Endothelial cell of umbilical vein (primary cell): ENCODE measurements at regions not wholly inside any gene's neighbourhood (a gene's known extent, or its start where the extent isn't known, plus 50 kb on each side); places are given as distances from the start of the nearest gene placed in this dataset.

Experiments
- BruUV-seq: library from RNA; stranded (reverse); fragments of 400-500 nt; replicated peaks from 2 replicates; lab custom pipeline; 2021; lab: Mats Ljungman, UMichigan
- CTCF ChIA-PET: fragments of 300-600, 350-600 bp; sonication (Branson Sonifier 250); formaldehyde crosslinking; loops from one replicate; lab custom pipeline; 2021; ENCODE audit warnings: antibody characterized with exemption, inconsistent platforms; lab: Charles Lee
- POLR2A ChIA-PET: fragments of 300-600, 350-600 bp; sonication (Branson Sonifier 250); formaldehyde crosslinking; loops from one replicate; lab custom pipeline; 2021; ENCODE audit warnings: antibody characterized with exemption, inconsistent platforms; lab: Charles Lee
- DNase-seq: peaks from one replicate; pipeline ENCODE4 v3.0.0-alpha.2; 2011; ENCODE audit warnings: low read depth, low spot score
- FAIRE-seq: peaks from 2 replicates; lab custom pipeline; 2011; peaks lifted over from hg19 to GRCh38; lab: Jason Lieb, UNC
- H2AFZ ChIP-seq: 2 replicates; pipeline ENCODE4 v1.6.0; 2012; ENCODE audit warnings: low read depth, low read length, control low read depth, inconsistent platforms
- H3K27ac ChIP-seq: 2 replicates; pipeline ENCODE4 v1.5.1; 2011; ENCODE audit warnings: low read depth, mild to moderate bottlenecking, control low read depth, low read length, moderate library complexity; ENCODE audit not compliant: insufficient read depth
- H3K27me3 ChIP-seq, 2 experiments: 2 replicates each; pipeline versions ENCODE4 v1.6.0 to v1.6.1; 2011; ENCODE audit warnings: low read length in 2 of 2, mixed read lengths in 1 of 2; ENCODE audit not compliant: control insufficient read depth in 2 of 2, insufficient read depth in 2 of 2
- H3K36me3 ChIP-seq, 2 experiments: 2 replicates in 1 of 2; 3 replicates in 1 of 2; pipeline ENCODE4 v1.5.1; 2011; ENCODE audit warnings: low read length in 2 of 2, mild to moderate bottlenecking in 1 of 2, moderate library complexity in 1 of 2; ENCODE audit not compliant: control insufficient read depth in 2 of 2, insufficient read depth in 2 of 2; ENCODE audit errors: extremely low read depth in 1 of 2
- H3K4me1 ChIP-seq: 3 replicates; pipeline ENCODE4 v1.5.1; 2011; ENCODE audit warnings: mild to moderate bottlenecking, low read length; ENCODE audit not compliant: control insufficient read depth, insufficient read depth; ENCODE audit errors: extremely low read depth
- H3K4me2 ChIP-seq: 2 replicates; pipeline ENCODE4 v1.6.1; 2011; ENCODE audit warnings: low read length, control low read depth, mixed read lengths; ENCODE audit not compliant: insufficient read depth
- H3K4me3 ChIP-seq, 3 experiments: fragments of 200-600 bp in 1 of 3; sonication (generic), shearing (Covaris generic) in 1 of 3; replicated peaks in 1 of 3; 2 replicates each; pipeline ENCODE4 v1.5.1; 2011 to 2016; ENCODE audit warnings: control low read depth in 3 of 3, low read length in 3 of 3, mild to moderate bottlenecking in 2 of 3, inconsistent platforms in 1 of 3, low read depth in 1 of 3, moderate library complexity in 1 of 3; ENCODE audit not compliant: insufficient read depth in 1 of 3
- H3K79me2 ChIP-seq: 2 replicates; pipeline ENCODE4 v1.6.0; 2012; ENCODE audit warnings: low read length, inconsistent platforms; ENCODE audit not compliant: control insufficient read depth, insufficient read depth
- H3K9ac ChIP-seq: replicated peaks from 2 replicates; pipeline ENCODE3; 2011; ENCODE audit warnings: low read length, control low read depth; ENCODE audit not compliant: insufficient read depth; ENCODE audit errors: extremely low read depth
- H3K9me1 ChIP-seq: replicated peaks from 3 replicates; pipeline ENCODE4 v1.6.0; 2011; ENCODE audit warnings: mild to moderate bottlenecking, low read length; ENCODE audit not compliant: control insufficient read depth, insufficient read depth; ENCODE audit errors: extremely low read depth
- H3K9me3 ChIP-seq: replicated peaks from 2 replicates; pipeline ENCODE4 v1.5.1; 2012; ENCODE audit warnings: low read length, inconsistent platforms; ENCODE audit not compliant: control insufficient read depth, insufficient read depth
- H4K20me1 ChIP-seq: replicated peaks from 2 replicates; pipeline ENCODE3; 2011; ENCODE audit warnings: mild to moderate bottlenecking, low read length; ENCODE audit not compliant: control insufficient read depth, insufficient read depth; ENCODE audit errors: extremely low read depth
- EZH2 ChIP-seq: IDR thresholded peaks from 2 replicates; pipeline ENCODE4 v1.6.1; 2012; ENCODE audit warnings: borderline replicate concordance, low read depth, mild to moderate bottlenecking, moderate library complexity, low read length, inconsistent platforms; ENCODE audit not compliant: severe bottlenecking
- FOS ChIP-seq: IDR thresholded peaks from 2 replicates; pipeline ENCODE4 v1.6.1; 2011; ENCODE audit warnings: mild to moderate bottlenecking, low read length, moderate library complexity, borderline replicate concordance; ENCODE audit not compliant: insufficient read depth
- GATA2 ChIP-seq: IDR thresholded peaks from 2 replicates; pipeline ENCODE4 v1.7.0; 2011; ENCODE audit warnings: low read depth, mild to moderate bottlenecking, moderate library complexity, mixed read lengths, low read length; ENCODE audit not compliant: insufficient read length, insufficient read depth
- JUN ChIP-seq: IDR thresholded peaks from 2 replicates; pipeline ENCODE4 v1.6.1; 2011; ENCODE audit warnings: borderline replicate concordance, low read depth; ENCODE audit not compliant: insufficient read length, insufficient read depth
- MAX ChIP-seq: IDR thresholded peaks from 2 replicates; pipeline ENCODE4 v1.6.1; 2011; ENCODE audit not compliant: insufficient read depth, insufficient read length
- MYC ChIP-seq: IDR thresholded peaks from one replicate; pipeline ENCODE4 v1.6.1; 2011; ENCODE audit warnings: mild to moderate bottlenecking, low read depth, low read length
- POLR2A ChIP-seq: IDR thresholded peaks from 2 replicates; pipeline ENCODE4 v1.6.1; 2012; ENCODE audit warnings: low read depth, mild to moderate bottlenecking, control low read depth, low read length
- POLR2AphosphoS5 ChIP-seq: IDR thresholded peaks from 2 replicates; pipeline ENCODE4 v1.6.1; 2012; ENCODE audit warnings: low read depth, mild to moderate bottlenecking, control low read depth, low read length, moderate library complexity; ENCODE audit not compliant: insufficient read depth
- dilution Hi-C: fragments of 300-500 bp; cut with MboI; formaldehyde crosslinking; loops from one replicate; pipeline ENCODE4 v1.15.0; 2019; ENCODE audit warnings: low sequenced_read_pairs; ENCODE audit not compliant: extremely low pct_ligation_motif_present
- intact Hi-C: fragments of 100-400 bp; cut with micrococcal nuclease; formaldehyde crosslinking; loops from one replicate; pipeline ENCODE4 v1.10.0; 2022
- TF ChIP-seq, protein P1 (sequence below), 2 donors: IDR thresholded peaks; 1 replicate in 1 of 2; 2 replicates in 1 of 2; pipeline ENCODE4 v1.5.1; 2011; ENCODE audit warnings: low read length in 2 of 2, mild to moderate bottlenecking in 2 of 2, moderate library complexity in 2 of 2, control low read depth in 1 of 2, inconsistent platforms in 1 of 2, low read depth in 1 of 2; ENCODE audit not compliant: insufficient read depth in 1 of 2; ENCODE audit errors: extremely low read depth in 1 of 2

DNA sequence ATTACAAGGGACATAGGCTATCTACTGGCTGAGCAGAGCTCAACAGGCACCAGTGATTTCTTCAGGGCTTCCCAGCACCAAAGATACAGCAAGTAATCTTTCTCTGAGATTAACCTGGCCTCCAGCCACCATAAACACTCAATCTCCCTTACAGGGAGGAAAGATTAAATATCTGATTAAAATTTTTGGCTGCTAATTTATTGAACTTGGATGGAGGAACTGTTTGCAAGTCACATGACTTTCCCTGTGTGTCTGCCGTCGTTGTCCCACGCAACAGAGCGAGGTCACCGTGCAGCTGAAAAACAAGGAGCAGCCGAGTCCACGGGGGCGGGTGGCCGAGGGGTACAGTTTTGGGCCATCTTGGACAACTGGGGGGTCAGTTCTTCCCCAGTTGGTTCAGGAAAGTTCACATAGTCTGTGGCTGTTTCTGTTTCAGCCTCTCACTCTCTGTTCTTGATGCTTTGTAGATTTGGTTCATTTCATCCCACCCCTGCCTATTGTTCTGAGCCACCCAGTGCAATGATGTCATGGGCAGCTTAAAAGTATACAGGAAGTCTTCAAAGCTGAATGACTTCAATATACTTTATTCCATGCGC lies 186.8 kb upstream of the CTAGE1 start:
- Histone ChIP-seq H3K36me3 (no peaks in the 10 kb centered on the region), H3K79me2 (no peaks in the 10 kb centered on the region), H3K27ac (peak overlapping the region; percentile 81), H3K4me3 (peak overlapping the region in 2 of 3 experiments; percentile 1 to 63), H3K9ac (peak overlapping the region; percentile 81), H3K9me3 (no peaks in the 10 kb centered on the region), H3K4me2 (peak overlapping the region; percentile 79), H3K4me1 (peaks cover 32% of the 10 kb centered on the region), H2AFZ (peak overlapping the region; percentile 94), H3K9me1 (no peaks in the 10 kb centered on the region), H4K20me1 (no peaks in the 10 kb centered on the region), H3K27me3 (peaks cover 0 to 15% of the 10 kb centered on the region in 2 experiments)
- FAIRE-seq (peak; percentile 82), DNase-seq (peak; percentile 91)
- CTCF ChIA-PET, result interaction anchor here (1.2 to 2.0 kb wide), 4 partner anchors 41 to 607 kb away, joined by 3 to 7 read pairs (median 5); no protein-coding TSS in a partner anchor
- TF ChIP-seq POLR2AphosphoS5, result peak; percentile 43
- TF ChIP-seq GATA2, result peak; percentile 58
- TF ChIP-seq EZH2, result no peak
- peak; percentile 49 for TF ChIP-seq JUN
- POLR2A ChIA-PET, result no interaction called here
- dilution Hi-C loops, result no loop called here
- intact Hi-C loops, result loop anchor here (2.0 kb wide), 1 partner anchor 100 kb away; no protein-coding TSS in a partner anchor
- TSS peak; percentile 43 for BruUV-seq

DNA sequence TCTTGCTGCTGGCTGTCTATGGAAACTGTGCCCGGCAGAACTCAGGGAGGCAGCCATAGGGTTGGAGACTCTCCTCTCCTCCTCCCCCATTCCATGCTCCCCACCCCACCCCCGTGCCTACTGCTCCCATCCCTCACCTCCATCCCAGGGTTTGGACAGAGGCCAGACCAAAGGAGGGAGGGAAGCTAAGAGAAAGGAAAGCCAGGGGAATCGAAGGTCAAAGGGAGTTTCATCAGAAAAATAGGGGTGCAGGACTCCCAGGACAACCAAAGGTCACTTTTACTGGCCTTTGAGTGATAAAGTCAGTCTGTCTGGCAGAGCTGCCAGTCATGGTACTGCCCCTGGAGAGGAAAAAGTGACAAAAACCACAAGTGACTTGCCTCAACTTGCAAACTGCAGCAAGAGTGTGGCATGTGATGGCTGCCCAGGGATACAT lies 187.3 kb upstream of the CTAGE1 start:
- DNase-seq (no peak), FAIRE-seq (no peak)
- no peaks in the 10 kb centered on the region for H4K20me1 ChIP-seq
- no TSS peak for BruUV-seq
- H3K4me3 ChIP-seq, result no peak overlapping the region
- intact Hi-C loops, result loop anchor here (2.0 to 5.0 kb wide), 2 partner anchors 48 to 100 kb away; no protein-coding TSS in a partner anchor
- peak overlapping the region; percentile 81 for H3K9ac ChIP-seq
- POLR2A ChIA-PET, result interaction anchor here (0.6 kb wide), 1 partner anchor 162 kb away, joined by 3 read pairs; no protein-coding TSS in a partner anchor
- no peaks in the 10 kb centered on the region for H3K9me1 ChIP-seq
- TF ChIP-seq FOS (no peak), MAX (no peak), POLR2A (no peak), EZH2 (no peak), JUN (no peak), GATA2 (no peak), MYC (no peak), POLR2AphosphoS5 (no peak)
- TF ChIP-seq, protein P1, sequence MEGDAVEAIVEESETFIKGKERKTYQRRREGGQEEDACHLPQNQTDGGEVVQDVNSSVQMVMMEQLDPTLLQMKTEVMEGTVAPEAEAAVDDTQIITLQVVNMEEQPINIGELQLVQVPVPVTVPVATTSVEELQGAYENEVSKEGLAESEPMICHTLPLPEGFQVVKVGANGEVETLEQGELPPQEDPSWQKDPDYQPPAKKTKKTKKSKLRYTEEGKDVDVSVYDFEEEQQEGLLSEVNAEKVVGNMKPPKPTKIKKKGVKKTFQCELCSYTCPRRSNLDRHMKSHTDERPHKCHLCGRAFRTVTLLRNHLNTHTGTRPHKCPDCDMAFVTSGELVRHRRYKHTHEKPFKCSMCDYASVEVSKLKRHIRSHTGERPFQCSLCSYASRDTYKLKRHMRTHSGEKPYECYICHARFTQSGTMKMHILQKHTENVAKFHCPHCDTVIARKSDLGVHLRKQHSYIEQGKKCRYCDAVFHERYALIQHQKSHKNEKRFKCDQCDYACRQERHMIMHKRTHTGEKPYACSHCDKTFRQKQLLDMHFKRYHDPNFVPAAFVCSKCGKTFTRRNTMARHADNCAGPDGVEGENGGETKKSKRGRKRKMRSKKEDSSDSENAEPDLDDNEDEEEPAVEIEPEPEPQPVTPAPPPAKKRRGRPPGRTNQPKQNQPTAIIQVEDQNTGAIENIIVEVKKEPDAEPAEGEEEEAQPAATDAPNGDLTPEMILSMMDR (IDR thresholded peaks at IDR 0.05; ENCODE audit: extremely low read depth in 1 of 2, insufficient read depth in 1 of 2, low read depth in 1 of 2, low read length in 2 of 2), result no peak
- dilution Hi-C loops, result no loop called here
- no peak overlapping the region for H3K27ac ChIP-seq
- H3K79me2 ChIP-seq, result no peaks in the 10 kb centered on the region
- H3K4me1 ChIP-seq, result peaks cover 37% of the 10 kb centered on the region
- CTCF ChIA-PET, result interaction anchor here (1.2 to 2.0 kb wide), 3 partner anchors 42 to 608 kb away, joined by 4 to 7 read pairs (median 6); no protein-coding TSS in a partner anchor
- peaks cover 0 to 13% of the 10 kb centered on the region in 2 experiments for H3K27me3 ChIP-seq
- no peaks in the 10 kb centered on the region for H3K9me3 ChIP-seq
- H3K36me3 ChIP-seq, result no peaks in the 10 kb centered on the region
- peak overlapping the region; percentile 79 for H3K4me2 ChIP-seq
- peak overlapping the region; percentile 11 for H2AFZ ChIP-seq
